GM12865 (cell line): ENCODE measurements at regions not wholly inside any gene's neighbourhood (a gene's known extent, or its start where the extent isn't known, plus 50 kb on each side); places are given as distances from the start of the nearest gene placed in this dataset.

Source experiments
- DNase-seq: peaks from one replicate; pipeline ENCODE4 v3.0.0; 2010; ENCODE audit warnings: low read depth
- H3K4me3 ChIP-seq: 2 replicates; pipeline ENCODE4 v1.5.1; 2011; ENCODE audit warnings: mild to moderate bottlenecking, low read depth, low read length, control low read depth
- TF ChIP-seq, protein P1 (sequence below): IDR thresholded peaks from 2 replicates; pipeline ENCODE4 v1.5.1; 2011; ENCODE audit warnings: low read length, control low read depth, low read depth, inconsistent platforms; ENCODE audit not compliant: insufficient read depth; ENCODE audit errors: missing control alignments

DNA sequence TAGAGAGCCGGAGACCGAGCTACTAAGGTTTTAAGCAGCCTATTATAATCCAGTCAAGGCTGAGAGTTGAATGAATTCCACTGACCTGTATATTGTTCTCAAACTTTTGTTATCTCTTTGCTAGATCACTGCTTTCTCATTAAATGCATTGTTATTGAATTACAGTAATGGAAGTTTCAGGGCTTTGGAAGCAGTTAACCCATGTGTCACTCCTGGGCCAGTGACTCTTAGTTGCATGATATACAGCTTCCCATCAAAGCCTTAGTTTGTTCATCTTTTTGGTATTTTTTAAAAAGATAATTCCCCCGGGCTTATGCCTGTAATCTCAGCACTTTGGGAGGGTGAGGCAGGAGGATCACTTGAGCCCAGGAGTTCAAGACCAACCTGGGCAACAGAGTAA lies 55.4 kb upstream of the KIAA1217 start:
- DNase-seq = no peak
- H3K4me3 ChIP-seq = no peak overlapping the region
- TF ChIP-seq, protein P1, sequence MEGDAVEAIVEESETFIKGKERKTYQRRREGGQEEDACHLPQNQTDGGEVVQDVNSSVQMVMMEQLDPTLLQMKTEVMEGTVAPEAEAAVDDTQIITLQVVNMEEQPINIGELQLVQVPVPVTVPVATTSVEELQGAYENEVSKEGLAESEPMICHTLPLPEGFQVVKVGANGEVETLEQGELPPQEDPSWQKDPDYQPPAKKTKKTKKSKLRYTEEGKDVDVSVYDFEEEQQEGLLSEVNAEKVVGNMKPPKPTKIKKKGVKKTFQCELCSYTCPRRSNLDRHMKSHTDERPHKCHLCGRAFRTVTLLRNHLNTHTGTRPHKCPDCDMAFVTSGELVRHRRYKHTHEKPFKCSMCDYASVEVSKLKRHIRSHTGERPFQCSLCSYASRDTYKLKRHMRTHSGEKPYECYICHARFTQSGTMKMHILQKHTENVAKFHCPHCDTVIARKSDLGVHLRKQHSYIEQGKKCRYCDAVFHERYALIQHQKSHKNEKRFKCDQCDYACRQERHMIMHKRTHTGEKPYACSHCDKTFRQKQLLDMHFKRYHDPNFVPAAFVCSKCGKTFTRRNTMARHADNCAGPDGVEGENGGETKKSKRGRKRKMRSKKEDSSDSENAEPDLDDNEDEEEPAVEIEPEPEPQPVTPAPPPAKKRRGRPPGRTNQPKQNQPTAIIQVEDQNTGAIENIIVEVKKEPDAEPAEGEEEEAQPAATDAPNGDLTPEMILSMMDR = no peak

DNA sequence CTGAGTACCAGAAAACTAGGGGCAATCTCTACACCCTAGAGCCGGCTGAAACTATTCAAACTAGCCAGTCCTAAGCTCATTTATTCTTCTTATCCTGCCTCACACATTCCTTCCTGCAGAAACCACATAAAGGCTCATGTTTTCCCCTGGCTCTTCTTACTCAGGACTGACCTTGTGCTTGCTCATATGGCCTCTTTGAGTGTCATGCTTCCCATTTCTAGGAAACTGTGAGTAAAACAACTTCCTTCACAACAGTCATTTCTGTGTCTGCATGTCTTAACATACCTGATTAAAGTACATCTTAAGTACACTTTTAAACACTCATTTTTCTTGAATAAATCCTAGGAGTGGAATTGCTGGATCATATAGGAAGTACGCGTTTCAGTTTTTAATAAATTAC lies 52.3 kb upstream of the KIAA1217 start:
- no peak for DNase-seq
- H3K4me3 ChIP-seq = no peak overlapping the region
- TF ChIP-seq, protein P1 = no peak

DNA sequence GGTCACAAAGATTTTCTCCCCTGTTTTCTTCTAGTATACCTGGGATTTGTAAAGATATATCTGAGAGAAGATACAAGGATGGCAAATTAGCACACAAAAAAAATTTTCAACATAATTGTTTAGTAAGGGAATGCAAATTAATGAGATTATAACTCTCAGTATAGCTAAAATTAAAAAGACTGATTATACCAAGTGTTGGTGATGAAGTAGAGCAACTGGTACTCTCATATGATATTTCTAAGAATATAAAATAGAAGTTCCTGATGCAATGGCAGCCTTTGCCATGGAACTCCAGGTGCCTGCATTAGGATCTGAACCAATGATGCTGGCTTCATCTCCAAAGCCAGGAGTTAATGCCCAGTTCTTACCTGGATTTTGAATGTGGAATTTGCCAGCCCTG lies 51.4 kb upstream of the KIAA1217 start:
- no peak overlapping the region for H3K4me3 ChIP-seq
- TF ChIP-seq, protein P1 = no peak
- no peak for DNase-seq
